ENCODE measurements at regions not wholly inside any gene's neighbourhood (a gene's known extent, or its start where the extent isn't known, plus 50 kb on each side); places are given as distances from the start of the nearest gene placed in this dataset.

DNA sequence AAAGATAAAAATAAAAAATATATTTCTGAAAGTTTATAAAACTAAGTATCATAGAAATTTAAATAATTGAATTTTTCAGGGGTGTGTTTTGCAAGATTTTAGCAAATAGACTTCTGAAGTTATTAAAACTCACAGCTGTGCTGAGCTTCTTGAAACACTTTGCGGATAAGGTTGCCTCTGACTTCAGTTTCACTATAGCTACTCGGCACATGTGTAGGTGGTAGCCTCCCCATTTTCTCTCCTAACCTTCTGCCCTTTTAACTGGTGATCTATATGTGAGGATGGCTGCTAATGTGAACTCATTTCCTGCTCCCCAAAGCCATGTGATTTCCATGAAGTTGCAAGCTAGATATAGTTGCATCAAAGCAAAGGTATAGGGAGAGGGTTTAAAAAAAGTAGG is 129.3 kb upstream of the STMND1 start:
- TF ChIP-seq, protein P1, sequence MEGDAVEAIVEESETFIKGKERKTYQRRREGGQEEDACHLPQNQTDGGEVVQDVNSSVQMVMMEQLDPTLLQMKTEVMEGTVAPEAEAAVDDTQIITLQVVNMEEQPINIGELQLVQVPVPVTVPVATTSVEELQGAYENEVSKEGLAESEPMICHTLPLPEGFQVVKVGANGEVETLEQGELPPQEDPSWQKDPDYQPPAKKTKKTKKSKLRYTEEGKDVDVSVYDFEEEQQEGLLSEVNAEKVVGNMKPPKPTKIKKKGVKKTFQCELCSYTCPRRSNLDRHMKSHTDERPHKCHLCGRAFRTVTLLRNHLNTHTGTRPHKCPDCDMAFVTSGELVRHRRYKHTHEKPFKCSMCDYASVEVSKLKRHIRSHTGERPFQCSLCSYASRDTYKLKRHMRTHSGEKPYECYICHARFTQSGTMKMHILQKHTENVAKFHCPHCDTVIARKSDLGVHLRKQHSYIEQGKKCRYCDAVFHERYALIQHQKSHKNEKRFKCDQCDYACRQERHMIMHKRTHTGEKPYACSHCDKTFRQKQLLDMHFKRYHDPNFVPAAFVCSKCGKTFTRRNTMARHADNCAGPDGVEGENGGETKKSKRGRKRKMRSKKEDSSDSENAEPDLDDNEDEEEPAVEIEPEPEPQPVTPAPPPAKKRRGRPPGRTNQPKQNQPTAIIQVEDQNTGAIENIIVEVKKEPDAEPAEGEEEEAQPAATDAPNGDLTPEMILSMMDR (conservative IDR thresholded peaks at IDR 0.05; ENCODE audit: low read depth, low read length) = no peak
- no peak for TF ChIP-seq EZH2 (IDR thresholded peaks at IDR 0.05; ENCODE audit: borderline replicate concordance, low read depth, low read length, poor library complexity, severe bottlenecking)
